ENCODE measurements at regions not wholly inside any gene's neighbourhood (a gene's known extent, or its start where the extent isn't known, plus 50 kb on each side); places are given as distances from the start of the nearest gene placed in this dataset.

GRCh38 chr12:115072712-115073111 is 388.7 kb upstream of the TBX3 start:
- in situ Hi-C loops (cut with MboI; ENCODE audit: low sequenced_read_pairs): no loop called here

- in situ Hi-C loops (cut with MboI; ENCODE audit: low sequenced_read_pairs): no loop called here
Measured at GRCh38 chr12:115070313-115070712, 386.3 kb upstream of the TBX3 start.

- in situ Hi-C loops (cut with MboI; ENCODE audit: low sequenced_read_pairs): no loop called here
Measured at GRCh38 chr12:115064296-115064695, 380.3 kb upstream of the TBX3 start.

- in situ Hi-C loops (cut with MboI; ENCODE audit: low sequenced_read_pairs): no loop called here
Measured at GRCh38 chr12:115062741-115063140, 378.8 kb upstream of the TBX3 start.

- in situ Hi-C loops (cut with MboI; ENCODE audit: low sequenced_read_pairs): no loop called here
Measured at GRCh38 chr12:115060477-115061168, 376.6 kb upstream of the TBX3 start.

GRCh38 chr12:115057445-115057844 is 373.5 kb upstream of the TBX3 start:
- in situ Hi-C loops (cut with MboI; ENCODE audit: low sequenced_read_pairs): no loop called here

GRCh38 chr12:115051378-115051777 is 367.4 kb upstream of the TBX3 start:
- in situ Hi-C loops (cut with MboI; ENCODE audit: low sequenced_read_pairs): no loop called here

- in situ Hi-C loops (cut with MboI; ENCODE audit: low sequenced_read_pairs): no loop called here
Measured at GRCh38 chr12:115049614-115050013, 365.6 kb upstream of the TBX3 start.

GRCh38 chr12:115046805-115047204 is 362.8 kb upstream of the TBX3 start:
- in situ Hi-C loops (cut with MboI; ENCODE audit: low sequenced_read_pairs): no loop called here

GRCh38 chr12:115044073-115044472 is 360.1 kb upstream of the TBX3 start:
- in situ Hi-C loops (cut with MboI; ENCODE audit: low sequenced_read_pairs): no loop called here

- in situ Hi-C loops (cut with MboI; ENCODE audit: low sequenced_read_pairs): no loop called here
Measured at GRCh38 chr12:115043079-115043478, 359.1 kb upstream of the TBX3 start.

- in situ Hi-C loops (cut with MboI; ENCODE audit: low sequenced_read_pairs): no loop called here
Measured at GRCh38 chr12:115042341-115042740, 358.4 kb upstream of the TBX3 start.

- in situ Hi-C loops (cut with MboI; ENCODE audit: low sequenced_read_pairs): no loop called here
Measured at GRCh38 chr12:115037830-115038229, 353.9 kb upstream of the TBX3 start.

GRCh38 chr12:115035535-115036107 is 351.6 kb upstream of the TBX3 start:
- in situ Hi-C loops (cut with MboI; ENCODE audit: low sequenced_read_pairs): no loop called here

GRCh38 chr12:115032521-115032920 is 348.5 kb upstream of the TBX3 start:
- in situ Hi-C loops (cut with MboI; ENCODE audit: low sequenced_read_pairs): no loop called here

- in situ Hi-C loops (cut with MboI; ENCODE audit: low sequenced_read_pairs): no loop called here
Measured at GRCh38 chr12:115030017-115030416, 346.0 kb upstream of the TBX3 start.

- in situ Hi-C loops (cut with MboI; ENCODE audit: low sequenced_read_pairs): no loop called here
Measured at GRCh38 chr12:115024531-115024930, 340.6 kb upstream of the TBX3 start.

- in situ Hi-C loops (cut with MboI; ENCODE audit: low sequenced_read_pairs): no loop called here
Measured at GRCh38 chr12:115023279-115024265, 339.6 kb upstream of the TBX3 start.

GRCh38 chr12:115020091-115020490 is 336.1 kb upstream of the TBX3 start:
- in situ Hi-C loops (cut with MboI; ENCODE audit: low sequenced_read_pairs): no loop called here

- in situ Hi-C loops (cut with MboI; ENCODE audit: low sequenced_read_pairs): no loop called here
Measured at GRCh38 chr12:115017346-115017745, 333.4 kb upstream of the TBX3 start.

GRCh38 chr12:115013236-115013981 is 329.4 kb upstream of the TBX3 start:
- in situ Hi-C loops (cut with MboI; ENCODE audit: low sequenced_read_pairs): no loop called here

Data from HL-60/S4 (cell line).